Renal cortex interstitium (tissue), 11 donors: ENCODE measurements at regions not wholly inside any gene's neighbourhood (a gene's known extent, or its start where the extent isn't known, plus 50 kb on each side); places are given as distances from the start of the nearest gene placed in this dataset.

Experiments used
- DNase-seq, 11 donors: peaks; one replicate each; pipeline ENCODE4 v3.0.0-alpha.2; 2013; ENCODE audit warnings: low read depth in 9 of 11, low spot score in 4 of 11; ENCODE audit errors: extremely low read depth in 1 of 11

GRCh38 chr5:26828294-26828693 lies 210.1 kb downstream of the CDH9 start:
- no peak for DNase-seq

DNA sequence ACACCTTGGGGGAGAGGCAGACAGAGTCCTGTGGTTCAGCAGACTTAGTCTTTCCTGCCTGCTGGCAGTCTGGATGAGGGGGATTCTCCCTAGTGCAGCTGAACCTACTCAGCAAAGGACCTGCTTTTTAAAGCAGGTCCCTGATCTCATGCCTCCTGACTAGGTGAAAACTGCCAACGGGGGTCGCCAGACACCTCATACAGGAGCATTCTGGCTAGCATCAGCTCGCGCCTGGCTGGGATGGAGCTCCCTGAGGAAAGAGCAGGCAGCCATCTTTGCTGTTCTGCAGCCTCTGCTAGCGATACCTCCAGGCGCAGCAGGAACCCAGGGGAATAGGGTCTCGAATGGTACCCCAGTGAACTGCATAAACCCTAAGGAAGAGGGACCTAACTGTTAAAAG lies 225.2 kb downstream of the CDH9 start:
- DNase-seq, result no peak

DNA sequence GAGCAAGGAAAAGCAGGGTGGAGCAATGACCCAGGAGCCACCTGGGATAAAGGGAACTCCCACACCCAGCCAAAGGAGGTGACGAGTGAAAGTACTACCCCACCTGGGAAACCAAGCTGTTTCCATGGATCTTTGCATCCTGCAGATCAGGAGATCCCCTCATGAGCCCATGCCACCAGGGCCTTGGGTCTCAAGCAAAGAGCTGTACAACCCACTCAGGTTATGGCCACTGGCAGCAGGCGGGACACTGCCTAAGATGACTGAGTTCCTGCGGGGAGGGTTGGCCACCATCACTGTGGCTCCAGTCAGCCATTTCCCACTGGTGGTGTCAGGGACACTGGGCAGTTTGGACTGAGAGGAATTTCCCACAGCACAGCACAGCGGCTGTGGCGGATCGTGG lies 225.7 kb downstream of the CDH9 start:
- no peak for DNase-seq

DNA sequence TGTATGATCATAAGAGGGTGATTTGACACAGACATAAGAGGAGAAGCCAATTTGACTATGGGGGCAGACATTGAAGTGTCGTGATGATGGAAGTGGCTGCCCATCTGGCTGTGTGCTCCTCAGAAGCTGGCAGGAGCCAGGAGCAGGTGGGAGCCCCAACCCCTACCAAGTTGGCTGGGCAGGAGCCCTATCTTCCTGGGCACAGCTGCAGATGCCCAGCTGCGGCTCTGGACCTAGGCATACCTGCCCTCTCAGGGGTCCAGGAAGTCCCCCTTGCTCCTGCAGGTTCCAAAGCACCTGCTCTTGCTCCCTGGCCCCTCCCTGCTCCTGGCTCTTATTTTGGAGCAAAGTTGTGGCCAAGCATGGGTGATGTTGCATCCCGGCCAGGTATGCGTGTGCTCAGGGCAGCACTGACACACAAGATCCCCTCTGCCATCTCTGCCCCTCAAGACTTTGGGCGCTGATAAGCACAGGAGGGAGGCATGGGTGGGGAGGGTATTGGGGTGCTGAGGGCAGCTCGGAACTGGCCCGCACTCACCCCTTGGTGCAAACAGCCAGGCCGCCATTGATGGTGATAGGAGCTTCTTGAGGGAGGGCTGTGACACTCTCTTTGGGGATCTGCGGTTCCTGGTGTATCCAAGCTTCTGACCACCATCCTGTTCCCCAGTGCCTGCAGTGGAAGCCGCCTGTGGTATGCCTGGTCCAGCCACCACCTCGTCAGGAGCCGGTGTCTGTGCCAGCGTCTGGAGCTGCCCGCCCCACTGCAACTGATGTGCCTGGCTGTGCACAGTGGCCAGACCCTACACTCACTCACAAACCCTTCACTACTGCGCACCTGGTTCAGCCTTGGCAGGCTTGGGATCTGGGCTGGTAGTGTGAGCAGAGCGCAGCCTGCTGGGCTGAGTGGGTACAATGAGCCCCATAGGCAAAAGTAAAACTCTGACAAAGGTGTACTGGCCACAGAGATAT lies 230.9 kb downstream of the CDH9 start:
- no peak for DNase-seq

DNA sequence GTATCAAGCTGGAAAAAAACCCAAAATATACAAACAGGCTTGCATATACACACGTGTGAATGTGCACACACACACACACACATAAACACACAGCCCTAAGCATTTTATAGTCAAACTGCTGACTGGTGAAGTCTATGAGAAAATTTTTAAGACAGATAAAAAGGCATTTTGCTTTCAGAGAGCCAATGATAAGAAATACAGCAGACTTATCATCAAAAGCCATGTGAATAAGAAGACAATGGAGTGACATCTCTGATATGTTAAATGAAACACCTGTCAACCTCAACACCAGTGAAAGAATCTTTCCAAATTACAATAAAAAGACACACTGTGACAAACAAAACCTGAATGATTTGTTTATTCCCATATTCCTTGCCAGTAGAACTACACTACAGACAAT lies 233.3 kb downstream of the CDH9 start:
- DNase-seq, result no peak

GRCh38 chr5:26802944-26803343 lies 235.4 kb downstream of the CDH9 start:
- DNase-seq, result no peak

GRCh38 chr5:26791433-26791832 lies 247.0 kb downstream of the CDH9 start:
- DNase-seq, result no peak

GRCh38 chr5:26791021-26791420 lies 247.4 kb downstream of the CDH9 start:
- DNase-seq, result no peak

DNA sequence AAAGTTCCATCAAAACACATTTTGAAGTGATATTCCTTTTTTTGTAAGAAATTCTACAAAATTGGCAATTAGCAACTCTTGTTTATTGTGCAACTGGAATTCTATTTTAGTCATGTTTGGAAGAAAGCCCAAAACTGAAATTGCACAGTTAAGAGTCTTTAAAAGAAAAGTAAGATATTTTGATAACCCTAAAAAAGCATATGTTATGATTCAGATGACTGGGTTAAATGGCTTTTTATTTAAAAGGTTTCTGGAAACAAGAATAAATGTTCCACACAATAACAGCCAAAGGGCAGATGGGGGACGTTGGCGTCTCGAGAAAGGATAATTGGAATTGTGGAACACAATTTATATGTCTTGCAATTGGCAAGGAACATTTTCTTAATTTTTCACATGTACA lies 275.2 kb downstream of the CDH9 start:
- DNase-seq, result peak in 8 of 11 donors; percentile 5 to 43 (median 24)

DNA sequence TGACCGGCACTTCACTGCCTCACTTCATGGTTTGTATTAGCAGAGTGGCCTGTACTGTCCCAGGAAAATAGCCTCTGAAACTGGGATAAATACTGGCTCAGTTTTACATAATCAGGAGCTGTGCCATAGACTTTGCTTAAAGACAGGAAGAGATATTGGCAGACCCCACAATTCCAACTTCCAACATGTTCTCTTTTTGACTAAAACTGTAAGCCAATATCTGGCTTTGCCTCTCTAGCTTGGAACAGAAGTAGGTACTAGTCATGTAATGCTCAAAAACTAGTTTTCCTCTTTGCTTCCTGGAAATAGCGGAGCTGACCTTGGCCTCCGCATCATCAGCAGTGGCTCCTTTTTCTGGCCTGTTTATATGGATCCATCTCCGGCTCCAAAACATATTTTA lies 276.9 kb downstream of the CDH9 start:
- DNase-seq, result no peak

GRCh38 chr5:26761045-26761444 lies 277.3 kb downstream of the CDH9 start:
- DNase-seq, result peak in 1 of 11 donors; percentile 3

DNA sequence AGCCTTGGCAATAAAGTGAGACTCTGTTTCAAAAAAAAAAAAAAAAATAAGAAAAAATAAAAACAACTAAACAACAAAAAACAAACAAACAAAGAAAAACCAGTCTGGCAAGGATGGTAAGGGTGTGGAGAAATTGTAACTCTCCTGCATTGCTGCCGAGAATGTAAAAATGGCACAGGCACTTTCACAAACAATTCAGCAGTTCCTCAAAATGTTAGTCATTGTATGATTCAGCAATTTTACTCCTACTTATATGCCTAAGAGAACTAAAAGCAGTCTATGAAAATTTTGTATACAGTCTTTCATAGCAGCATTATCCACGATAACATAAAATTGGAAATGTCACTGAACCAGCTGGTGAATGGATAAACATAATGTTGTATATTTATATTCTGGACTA lies 280.4 kb downstream of the CDH9 start:
- DNase-seq, result no peak

GRCh38 chr5:26749829-26750228 lies 288.6 kb downstream of the CDH9 start:
- no peak for DNase-seq

GRCh38 chr5:26740182-26740581 lies 298.2 kb downstream of the CDH9 start:
- no peak for DNase-seq

- DNase-seq, result no peak
Measured at GRCh38 chr5:26737348-26738265, 300.8 kb downstream of the CDH9 start.

- no peak for DNase-seq
Measured at GRCh38 chr5:26727916-26728315, 310.5 kb downstream of the CDH9 start.

DNA sequence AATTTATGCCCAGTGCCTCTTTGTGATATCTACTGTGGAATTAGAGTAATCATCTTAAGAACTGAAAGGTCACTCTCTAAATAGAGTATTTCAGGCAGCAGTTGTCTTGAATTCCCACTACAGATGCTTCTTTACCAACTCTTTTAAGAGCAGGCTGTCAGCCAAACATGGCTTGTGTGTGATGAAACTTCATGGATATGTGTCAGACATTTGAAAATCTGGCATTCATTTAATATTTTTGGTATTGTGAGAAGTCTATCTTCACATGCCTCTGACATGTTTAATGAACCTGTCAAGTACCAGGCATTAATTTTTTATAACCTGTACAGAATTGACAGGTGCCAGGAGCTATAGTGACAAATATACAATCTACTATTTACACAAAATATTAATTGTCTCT lies 318.6 kb downstream of the CDH9 start:
- DNase-seq, result no peak

GRCh38 chr5:26700759-26701384 lies 337.5 kb downstream of the CDH9 start:
- peak in 8 of 11 donors; percentile 0 to 17 (median 5) for DNase-seq

DNA sequence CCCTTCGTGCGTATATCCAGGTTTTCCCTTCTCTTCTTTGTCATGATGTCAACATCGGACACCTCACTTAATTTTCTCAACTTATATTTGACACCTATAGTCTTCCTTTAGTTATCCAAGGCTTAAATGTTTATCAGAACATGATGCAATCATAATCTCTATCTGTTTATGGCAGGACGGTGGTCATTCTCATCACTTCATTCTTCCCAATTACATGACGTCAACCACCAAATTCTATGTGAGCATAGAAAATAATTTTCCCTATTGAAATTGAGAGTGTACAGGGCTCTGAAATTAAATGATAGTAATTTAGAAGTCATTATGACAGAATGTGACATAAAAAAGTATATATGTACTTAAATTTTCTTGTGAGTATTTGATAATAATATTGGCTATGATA lies 345.4 kb downstream of the CDH9 start:
- no peak for DNase-seq

DNA sequence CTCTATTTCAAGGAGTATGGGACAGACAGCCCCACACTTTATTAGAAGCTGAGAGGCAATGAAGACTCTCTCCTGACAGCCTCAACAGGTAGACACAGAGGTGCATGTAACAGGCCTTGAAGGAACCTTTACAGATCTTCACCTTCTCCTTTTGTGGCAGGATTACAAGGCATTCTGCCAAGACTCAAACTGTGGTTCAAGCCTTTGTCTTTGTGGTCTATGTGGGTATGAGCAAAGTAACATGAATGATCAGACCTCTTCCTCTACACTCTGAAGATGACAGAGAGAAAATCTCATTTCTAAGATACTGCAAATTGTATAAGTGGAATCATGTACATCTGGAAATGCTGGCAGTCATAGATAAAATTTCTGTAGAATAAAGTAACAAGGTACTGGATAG lies 346.9 kb downstream of the CDH9 start:
- DNase-seq, result no peak
